ENCODE measurements at regions not wholly inside any gene's neighbourhood (a gene's known extent, or its start where the extent isn't known, plus 50 kb on each side); places are given as distances from the start of the nearest gene placed in this dataset.

DNA sequence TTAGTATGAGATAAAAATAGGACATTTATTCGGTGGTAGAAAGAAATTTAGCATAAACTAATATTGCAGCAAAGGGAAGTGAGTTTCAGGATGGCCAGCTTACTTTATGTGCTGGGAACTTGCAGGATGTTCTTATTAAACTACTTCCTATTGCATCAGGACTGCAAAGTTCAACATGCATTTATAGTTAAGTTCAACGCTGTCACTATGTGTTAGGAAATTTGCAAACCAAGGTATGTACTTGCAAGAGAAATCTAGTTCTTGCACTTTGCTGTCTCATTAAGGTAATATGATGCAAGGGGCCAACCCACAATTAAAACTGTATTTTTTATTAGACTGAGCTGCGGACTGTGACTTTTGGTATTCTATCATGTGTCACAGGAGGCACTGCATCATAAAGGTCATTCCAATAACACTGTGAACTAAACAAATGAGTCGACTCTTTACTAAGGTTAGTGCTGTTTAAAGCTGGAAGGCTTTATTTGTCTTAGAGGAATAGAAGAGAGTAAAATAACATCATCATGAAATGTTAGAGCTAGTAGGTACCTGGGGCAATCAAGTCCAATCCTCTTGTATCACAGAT is 1525.7 kb upstream of the TENM3 start:
- FAIRE-seq, result no peak

DNA sequence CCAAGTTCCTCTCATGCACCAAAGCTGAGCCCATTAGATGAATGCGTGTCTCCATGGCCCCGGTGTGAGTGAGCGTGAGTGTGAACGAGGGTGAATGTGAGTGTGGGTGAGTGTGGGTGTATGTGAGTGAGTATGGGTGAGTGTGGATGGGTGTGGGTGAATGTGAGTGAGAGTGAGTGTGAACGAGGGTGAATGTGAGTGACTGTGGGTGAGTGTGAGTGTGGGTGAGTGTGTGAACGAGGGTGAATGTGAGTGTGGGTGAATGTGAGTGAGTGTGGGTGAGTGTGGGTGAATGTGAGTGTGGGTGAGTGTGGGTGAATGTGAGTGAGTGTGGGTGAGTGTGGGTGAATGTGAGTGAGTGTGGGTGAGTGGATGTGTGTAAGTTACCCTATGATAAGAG is 1521.8 kb upstream of the TENM3 start:
- FAIRE-seq, result no peak

DNA sequence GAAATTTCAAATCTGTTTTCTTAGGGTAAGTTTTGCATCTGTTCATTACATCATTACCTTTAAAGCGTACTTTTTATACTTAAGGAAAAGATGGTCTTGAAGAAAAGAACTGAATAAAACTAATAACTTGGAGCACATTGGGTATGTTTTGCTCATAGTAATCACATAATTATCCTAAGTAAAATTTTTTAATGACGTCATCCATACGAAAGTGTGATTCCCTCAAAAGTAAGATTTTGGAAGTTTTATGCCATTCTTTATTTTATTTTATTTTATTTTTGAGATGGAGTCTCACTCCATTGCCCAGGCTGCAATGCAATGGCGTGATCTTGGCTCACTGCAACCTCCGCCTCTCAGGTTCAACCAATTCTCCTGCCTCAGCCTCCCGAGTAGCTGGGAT is 1516.6 kb upstream of the TENM3 start:
- no peak for FAIRE-seq

DNA sequence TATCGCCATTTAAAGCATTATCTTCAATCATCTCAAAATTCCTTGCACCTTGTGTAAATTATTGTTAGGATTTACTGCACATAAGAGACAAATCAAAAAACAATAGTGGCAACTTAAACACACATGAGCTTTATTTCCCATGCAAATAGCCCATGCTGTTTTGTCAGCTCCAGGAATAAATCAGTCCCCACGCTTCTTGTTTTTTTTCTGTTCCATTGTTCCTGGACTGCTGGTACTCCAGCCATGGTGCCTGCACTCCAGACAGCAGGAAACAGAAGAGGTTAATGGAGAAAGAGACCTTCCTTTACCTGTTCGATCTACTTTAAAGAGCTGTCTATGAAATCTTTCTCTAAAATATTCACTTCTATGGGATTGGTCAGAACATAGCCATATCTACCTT is 1515.7 kb upstream of the TENM3 start:
- FAIRE-seq, result no peak

DNA sequence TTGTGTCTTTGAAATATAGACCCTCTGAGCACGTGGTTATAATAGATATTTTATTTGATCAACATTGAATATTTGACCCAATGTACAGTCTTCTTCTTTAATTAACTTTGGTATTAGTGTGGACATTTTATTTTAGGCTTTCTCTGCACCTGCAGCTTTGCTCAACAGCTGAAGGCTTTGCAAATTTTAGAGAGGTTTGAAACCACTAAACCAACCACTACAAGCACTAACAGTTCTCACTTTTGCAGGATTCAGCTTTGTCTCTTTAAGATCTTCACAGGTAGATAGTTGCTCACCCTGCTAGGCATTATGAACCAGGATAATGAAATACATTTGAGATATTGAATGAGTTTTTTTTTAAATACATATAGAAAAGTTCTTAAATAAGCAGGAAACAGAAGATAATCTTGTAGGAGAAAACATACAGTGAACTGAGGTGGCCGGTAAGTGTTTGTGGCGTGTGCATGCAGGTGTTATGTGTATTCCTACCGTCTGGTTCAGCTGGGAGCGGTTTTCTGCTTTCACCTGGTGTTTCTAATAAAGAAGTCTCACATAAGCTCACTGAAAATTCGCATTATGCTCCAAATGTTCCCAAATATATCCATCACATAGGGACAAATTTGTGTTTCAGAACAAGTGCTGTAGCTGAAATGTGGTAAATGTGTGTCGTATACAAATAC is 1508.3 kb upstream of the TENM3 start:
- FAIRE-seq, result no peak

DNA sequence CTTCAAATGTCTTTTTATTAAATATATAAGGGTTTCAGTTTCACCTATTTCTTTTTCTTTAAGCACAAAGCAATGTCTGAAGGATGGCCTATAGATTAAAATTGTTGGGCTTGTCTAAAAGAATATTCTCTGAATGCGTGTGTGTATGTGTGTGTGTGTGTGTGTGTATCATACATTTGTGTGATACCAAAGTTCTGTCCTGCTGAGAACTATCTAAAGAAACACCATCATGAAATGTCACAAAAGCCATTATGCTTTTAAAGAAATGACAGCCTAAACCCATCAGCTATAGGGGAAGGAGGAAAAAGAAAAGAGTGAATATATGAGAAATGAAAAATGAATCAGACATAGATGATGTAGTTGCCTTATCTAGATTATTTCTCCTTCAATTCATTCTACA is 1501.5 kb upstream of the TENM3 start:
- no peak for FAIRE-seq

DNA sequence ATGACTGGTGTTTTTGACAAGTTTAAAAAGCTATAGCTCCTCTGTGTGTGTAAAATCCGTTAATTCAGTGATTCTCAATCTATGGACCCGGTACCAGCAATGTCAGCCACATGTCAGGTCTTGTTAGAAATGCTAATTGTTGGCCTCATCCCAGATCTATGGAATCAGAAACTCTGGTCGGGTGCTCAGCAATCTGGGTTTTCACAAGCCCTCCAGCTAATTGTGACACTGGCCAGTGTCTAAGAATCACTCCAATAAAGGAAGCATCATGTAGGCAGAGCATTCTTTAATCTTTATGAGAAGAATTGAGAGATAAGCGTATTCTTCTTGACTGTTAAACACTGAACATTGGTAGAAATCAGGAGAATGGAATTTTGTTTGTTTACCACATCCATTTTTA is 1498.2 kb upstream of the TENM3 start:
- FAIRE-seq, result no peak

DNA sequence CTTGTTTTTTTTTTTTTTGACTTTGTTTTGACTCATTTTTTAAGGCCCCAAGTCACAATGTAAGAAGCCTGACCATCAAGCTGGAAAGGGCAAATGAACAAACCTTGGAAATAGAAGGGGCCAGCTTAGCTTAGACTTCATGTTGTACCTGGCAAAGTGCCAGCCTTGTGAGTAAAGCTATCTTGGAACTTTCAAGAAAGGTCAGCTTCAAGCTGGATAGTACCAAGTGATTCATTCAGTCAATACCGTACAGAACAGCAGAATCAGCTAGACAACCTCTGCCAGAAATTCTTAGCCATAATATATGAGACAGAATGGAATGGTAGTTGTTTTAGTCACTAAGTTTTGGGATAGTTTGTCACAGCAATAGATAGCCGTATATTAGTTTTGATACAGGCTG is 1492.2 kb upstream of the TENM3 start:
- no peak for FAIRE-seq

DNA sequence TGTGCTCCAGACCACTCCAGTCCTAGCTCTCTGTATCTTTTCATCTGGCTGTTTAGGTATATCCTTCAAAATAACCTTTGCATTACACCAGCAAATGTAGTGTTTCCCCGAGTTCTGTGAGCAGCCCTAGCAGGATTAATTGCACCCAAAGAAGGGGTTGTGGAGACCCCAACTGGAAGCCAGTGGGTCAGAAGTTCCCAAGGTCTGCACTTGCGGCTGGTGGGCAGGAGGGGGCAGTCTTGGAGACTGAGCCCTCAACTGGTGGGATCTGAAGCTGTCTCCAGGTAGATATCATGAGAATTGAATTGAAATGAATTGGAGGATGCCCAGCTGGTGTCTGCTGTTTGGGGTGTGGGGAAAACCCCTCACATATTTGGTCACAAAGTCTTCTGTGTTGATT is 1485.3 kb upstream of the TENM3 start:
- FAIRE-seq, result no peak

DNA sequence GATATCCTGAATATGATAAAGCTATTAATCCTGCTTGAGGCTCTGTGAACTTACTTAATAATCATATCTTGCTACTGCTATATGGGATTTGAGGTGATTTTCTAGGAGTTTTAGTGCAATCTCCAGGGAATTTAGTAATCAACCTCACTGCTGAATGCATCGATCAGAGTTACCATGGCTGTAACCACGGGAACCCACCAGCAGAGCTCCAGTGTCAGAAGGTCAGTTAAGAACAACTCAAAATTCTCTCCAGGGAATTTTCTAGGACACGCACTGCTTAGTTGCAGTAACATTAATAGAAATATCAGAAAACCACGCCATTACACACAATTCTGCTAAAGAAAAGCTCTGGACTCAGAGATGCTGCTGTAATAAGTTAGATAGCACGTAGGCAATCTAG is 1477.2 kb upstream of the TENM3 start:
- FAIRE-seq, result no peak

DNA sequence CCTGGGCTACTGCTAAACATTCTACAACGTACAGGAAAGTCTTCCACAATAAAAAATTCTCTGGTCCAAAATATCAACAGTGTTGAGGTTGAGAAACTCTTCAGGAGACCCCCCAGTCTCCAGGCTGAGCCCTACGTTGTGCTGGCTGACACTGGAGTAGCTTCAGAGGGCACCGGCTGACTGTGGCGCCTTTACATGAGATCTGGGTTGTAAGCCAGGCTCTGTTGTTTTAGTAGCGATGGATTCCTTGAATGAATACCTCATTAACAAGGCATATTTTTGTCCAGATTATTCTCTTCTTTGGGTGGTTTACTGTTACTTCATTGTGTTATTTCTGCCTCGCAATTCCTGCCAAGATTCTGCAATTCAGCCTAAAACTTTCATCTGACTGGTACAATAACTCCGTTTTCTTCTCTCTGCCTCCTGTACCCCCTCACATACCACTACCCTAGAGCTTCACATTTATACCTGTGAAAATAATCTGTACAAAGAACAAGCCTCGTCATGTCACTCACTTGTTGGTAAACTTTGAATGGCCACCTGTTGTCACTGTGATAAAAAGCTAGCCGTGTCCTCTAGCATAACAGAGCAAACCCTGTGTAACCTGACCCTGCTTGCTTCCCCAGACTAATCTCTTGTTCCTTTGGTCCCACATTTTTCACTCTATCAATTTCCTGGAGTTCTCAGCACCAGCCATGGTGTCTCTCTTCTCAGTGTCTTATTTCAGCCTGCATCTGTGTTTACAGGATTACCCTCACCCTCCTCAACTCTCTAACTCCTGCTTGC is 1476.1 kb upstream of the TENM3 start:
- no peak for FAIRE-seq

DNA sequence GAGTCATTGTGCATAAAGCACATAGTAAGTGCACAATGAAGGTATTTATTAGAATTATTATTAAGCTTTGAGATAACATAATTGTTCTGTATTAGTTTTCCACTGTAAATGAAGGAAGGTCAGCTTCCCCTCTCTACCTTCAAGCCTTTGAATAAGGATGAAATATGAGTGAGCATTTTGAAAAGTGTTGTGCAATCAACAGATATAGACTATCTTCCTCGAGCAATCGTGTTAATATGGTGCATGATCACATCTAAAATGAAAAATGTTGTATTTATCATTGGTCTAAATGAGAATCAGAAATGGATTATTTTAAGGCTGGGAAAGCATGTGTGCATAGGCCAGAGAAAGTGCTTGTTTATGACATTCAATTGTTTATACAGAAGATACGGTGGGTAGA is 1474.6 kb upstream of the TENM3 start:
- FAIRE-seq, result no peak

DNA sequence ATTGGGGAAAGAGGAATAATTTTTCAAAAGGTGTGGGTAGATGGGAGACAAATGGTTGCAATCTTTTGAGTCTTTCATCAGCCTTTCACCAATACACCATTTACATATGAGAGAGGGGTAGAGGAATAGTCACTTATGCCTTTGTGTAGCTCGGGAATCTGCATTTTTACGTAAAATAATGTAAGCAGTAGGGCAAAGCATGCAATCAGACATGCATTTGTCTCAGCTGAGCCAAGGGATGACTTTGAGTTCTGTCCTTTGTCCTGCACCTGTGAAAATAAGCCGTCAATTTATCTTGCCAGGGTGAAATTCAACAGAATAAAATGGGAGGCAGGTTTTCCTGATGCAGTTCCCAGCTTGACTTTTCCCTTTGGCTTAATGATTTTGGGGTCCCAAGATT is 1473.4 kb upstream of the TENM3 start:
- FAIRE-seq, result no peak

DNA sequence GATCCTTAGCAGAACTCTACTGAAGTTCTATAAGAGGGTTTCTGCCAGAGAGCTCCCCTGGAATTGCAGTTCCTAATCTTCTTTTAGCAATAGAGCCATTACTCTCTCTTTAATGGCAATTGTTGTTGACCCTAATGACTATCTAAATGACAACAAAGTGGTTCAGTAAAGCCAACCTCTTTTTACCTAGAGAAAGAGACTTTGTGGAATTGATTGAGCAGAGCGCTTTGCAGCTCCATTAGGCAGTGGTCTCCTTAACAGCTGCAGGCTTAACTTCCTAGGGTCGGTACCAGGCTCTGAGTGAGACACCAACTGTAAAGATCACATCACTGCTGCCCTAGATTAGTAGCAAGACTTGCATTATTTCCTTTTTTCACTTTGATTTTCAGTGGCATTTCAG is 1472.9 kb upstream of the TENM3 start:
- FAIRE-seq, result no peak

DNA sequence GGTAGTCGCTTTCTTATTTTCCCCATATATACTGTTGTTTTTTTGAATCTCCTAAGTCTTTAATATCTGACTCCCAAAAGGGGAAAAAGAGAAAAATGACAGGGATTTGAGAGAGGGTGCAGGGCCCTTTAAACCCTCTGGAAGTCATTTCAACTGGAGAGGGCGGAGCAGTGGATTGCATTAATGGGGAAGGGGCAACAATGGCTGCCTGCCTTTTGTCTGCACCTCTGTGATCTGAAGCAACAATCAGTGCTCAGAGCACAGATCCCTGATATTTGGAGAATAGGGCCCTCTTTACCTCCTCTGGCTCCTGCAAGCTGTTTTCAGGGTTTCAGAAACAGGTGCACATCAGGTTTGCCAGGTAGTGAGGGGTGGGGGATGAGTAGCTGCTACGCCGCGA is 1458.3 kb upstream of the TENM3 start:
- FAIRE-seq, result no peak

DNA sequence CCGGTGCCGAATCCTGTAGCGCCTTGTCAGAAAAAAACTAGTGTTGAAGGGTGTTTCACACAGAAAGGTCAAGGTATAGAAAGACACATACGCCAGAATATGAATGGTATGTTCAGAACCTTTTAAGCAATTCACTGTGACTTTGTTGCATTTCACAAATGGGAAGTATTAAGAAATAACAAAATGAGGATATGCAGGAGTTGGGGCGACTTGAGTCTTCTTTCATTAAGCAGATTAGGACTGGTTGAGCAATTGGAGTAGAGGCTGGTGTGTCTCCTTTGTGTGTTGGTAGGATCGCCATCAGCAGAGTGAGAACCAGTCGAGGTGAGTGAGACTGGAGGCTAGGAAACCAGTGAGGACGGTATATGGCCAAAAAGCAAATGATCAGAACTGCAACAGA is 1454.5 kb upstream of the TENM3 start:
- FAIRE-seq, result no peak

DNA sequence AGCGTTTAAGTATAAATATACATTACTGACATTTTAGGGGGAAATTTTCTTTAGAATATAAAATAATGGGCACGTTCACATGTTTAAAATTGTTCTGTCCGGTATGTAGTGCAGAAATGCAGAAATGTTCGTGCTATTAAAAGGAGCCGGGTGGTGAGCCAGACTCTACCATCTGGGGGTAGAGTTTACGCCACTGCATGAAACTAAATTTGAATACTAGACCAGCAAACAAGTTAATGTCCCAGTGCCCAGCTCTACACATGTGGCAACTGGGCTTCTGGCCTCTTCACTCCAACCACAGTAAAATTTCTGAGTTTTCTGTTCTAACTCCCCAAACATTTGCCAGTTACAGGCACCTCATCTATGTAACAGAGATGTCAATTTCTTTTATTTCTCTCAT is 1453.3 kb upstream of the TENM3 start:
- FAIRE-seq, result no peak

DNA sequence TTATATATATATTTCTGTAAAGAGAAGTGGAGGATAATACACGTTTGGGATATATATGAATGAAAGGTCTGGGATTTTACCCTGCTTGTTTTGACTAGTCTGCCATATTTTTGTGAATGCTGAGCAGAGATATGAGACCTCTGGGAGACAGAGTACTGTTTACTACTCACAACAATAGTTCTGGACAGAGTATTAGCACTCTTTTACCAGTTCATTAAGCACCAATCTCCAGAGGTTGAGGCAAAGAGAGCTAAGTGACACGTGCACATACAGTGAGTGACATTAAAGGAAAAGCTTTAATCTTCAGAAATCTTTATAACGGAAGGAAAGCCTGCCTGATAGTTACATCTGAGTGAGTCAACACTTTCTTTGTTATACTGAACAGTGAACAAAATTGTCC is 1452.7 kb upstream of the TENM3 start:
- FAIRE-seq, result no peak

DNA sequence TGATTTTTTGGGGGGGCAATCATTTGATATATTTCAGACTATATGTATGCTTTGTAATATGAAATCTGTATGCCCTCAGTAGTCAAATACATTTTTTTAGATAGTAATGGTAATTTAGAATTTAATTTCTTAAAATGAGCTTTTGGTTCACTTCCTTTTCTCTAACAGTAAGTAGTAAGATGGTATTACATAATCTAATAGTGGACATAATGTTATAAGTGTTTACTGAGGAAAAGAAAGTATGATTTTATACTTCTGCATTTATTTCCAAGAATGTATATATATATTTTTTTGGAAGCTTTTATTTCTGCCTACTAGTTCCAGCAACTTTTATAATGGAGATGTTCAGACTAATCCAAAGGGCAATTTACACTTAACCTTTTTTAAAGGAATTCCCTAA is 1450.7 kb upstream of the TENM3 start:
- FAIRE-seq, result no peak

DNA sequence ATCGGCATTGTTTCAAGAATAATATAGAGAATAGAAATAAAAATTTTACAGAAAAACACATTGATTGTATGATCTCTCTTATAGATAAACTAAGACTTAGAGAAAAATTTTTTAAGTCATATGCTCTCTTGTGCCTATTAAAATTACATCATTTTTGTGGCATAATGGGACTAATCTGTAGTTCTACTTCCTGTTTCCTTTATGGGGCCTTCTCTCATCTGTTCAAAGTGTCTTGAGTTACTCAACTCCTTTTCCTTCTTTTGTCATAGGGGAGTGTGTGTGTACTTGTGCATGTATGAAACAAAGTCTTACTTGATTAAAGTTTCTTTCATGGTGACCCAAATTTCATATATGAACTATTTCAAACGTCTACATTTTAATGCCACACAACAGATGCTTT is 1448.9 kb upstream of the TENM3 start:
- no peak for FAIRE-seq

DNA sequence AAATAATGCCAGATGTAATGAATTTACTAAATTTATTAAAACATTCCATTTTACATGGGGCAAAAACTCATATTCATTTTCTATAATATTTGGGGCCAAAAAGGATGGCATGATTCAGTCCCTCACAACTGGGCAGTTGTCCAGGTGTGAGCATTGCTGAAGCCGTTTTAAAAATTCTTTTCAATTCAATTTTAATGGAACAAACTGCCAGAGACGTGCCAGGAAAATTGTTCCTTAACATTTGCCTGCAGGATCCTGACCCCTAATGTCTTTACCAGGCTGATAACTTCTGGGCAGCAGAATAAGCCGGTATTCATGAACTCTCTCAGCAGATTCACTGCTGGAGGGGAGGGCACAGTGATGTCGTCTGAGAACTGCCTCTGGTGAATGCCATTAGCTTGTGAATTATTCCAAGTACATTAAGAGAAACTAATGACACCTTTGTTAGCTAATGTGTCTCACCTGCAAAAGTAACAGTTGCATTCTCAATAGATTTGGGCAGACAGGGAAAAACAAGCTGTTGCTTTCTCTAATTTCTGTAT is 1445.1 kb upstream of the TENM3 start:
- no peak for FAIRE-seq

DNA sequence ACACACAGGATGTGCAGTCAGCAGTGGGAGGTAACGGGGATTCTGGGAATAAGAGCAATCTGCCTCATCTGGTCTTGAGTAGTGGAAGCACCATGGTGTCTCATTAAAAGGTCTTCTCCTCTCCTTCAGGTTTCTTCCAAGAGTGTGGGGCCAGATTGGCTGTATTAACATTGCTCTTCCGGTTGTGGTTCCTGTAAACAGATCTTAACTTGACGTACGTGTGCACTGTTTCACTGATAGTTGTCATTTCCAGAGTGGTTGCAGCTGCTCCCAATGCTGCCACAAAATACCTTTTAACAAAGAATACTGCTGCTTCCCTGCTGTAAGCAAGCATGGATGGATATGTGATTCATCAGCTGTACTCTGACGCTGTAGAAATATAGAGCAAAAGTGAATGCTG is 1443.4 kb upstream of the TENM3 start:
- FAIRE-seq, result no peak

DNA sequence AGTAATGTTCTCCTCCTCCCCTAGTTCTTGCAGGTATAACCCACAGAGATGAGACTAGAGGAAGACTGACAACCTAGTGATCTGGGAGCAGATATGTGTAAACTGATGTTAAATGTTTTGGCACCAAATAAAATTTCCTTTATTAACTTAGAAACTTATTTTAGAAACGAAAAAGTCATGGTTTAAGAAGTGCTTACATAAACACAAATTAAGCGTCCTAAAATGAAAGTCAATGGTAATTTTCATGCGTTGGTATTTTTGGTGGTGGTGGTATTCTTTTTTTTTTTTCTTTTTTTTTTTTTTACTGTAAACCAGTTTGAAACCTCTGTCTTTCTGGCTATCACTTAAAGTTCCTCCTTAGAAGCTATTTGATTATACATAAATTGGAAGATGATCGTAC is 1438.1 kb upstream of the TENM3 start:
- no peak for FAIRE-seq

DNA sequence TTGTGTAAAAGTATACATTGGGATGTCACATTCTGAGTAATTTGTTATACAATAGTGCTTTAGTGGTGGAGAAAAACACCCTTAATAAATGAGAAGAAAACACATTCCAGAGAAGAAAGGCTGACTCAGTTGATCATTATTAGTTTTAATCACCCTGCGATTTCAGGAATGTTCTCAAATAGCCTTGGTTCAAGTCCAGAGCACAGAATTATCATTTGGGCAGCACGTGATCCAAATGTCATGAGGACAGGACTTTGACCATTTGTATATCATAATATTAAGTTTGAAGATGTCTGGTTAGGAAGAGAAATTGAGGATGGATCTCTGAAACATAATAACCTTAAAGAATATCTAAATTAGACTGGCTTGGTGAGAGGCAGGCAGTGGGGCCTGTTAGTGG is 1434.3 kb upstream of the TENM3 start:
- FAIRE-seq, result no peak
